NCI-H2196 (cell line): ENCODE measurements at regions not wholly inside any gene's neighbourhood (a gene's known extent, or its start where the extent isn't known, plus 50 kb on each side); places are given as distances from the start of the nearest gene placed in this dataset.

Experiments
- DNase-seq: peaks from one replicate; lab custom pipeline; 2025; ENCODE audit not compliant: unreplicated experiment; lab: John Stamatoyannopoulos, UW

DNA sequence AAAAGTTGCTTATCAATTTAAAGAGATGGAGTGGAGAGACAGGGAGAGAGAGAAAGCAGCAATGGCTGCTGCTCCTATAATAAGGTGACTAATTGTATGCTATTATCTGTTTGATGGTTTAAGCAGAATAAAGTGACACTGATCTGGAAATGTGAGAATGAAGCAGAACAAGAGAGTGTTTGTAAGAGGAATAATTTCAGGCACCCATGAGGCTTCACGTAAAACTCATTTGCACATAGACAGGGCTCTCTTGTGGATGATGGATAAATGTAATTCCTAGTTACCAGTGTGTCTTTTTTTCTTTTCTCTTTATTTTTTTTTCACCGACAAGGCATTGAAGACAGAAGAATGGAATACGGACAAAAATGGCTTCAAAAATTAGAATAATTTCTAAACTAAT, 228.8 kb upstream of the TYRP1 start:
- no peak for DNase-seq

DNA sequence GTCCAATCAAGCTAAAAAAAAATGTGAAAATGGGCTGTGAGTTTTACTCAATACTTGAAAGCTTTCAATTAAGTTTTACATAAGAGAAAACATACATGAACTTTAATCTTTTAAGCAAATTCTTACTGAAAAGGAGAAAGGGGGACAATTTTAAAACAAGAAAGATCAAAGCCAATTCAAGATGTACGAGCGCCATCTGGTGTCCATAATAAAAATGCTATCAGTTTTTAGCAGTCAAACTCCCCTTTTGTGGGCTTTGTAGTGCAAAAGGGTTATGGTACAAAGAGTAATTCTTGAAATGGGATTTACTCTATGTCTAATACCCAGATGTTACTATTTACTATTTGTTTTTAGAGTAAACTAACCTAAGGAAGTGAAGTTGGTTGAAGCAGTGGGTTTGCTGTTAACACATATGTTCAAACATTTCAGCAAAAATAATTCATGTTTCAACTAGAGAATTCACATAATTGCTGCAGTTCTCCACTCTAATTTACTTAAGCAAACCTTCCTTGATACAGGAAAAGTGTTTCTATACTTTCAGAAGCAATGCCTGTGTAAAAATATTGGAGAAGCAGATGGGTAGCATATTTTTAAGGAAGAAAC, 228.2 kb upstream of the TYRP1 start:
- peak; percentile 69 for DNase-seq

DNA sequence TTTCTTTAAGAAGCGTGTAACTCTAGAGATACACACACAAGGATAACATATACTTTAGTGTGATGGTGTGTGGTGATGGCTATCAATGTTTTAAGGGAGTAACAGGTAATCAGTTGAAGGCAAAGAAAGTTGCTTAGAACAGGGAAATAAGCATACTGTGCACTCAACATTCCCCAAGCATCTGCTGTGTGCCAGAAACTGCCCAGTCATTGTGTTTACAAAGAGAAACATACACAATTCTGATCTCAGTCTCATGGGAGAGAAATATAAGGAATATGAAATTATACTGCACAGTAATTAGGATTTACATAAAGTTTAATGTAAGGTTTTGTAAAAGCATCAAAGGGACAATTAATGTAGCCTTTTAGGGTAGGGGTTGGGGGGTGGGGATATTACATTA, 224.1 kb upstream of the TYRP1 start:
- DNase-seq: no peak

DNA sequence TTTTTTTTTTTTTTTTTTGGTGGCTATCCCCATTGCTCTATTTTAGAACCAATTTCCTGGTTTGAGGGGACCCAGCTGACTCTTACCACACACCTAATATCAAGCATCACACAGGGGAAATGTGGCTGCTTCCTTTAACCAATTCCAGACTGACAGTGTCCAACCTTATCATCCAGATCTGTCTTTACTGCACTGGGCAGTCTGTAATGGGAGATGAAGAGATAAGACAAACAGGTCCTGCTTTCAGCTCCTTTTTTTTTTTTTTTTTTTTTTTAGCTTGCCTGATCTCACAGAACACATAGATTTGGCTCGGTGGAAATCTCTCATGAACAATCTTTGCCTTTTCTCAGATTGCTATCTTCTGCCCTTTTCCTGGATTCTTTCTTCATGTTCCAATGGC, 198.8 kb upstream of the TYRP1 start:
- no peak for DNase-seq

DNA sequence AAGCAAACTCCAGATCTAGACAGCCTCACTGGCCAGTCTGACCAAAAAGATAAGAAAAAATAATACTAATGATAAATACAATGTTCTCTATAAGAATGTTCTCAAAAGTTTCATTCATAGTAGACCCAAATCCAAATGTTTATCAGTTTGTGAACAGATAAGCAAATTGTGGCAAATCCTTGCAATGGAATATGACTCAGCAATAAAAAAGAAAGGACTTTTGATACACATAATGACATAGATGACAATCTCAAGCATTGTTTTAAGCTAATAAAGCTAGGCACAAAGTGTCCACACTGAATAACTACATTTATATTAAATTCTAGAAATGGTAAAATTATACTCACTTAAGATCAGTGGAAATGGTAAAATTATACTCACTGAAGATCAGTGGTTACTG, 195.4 kb upstream of the TYRP1 start:
- DNase-seq: no peak

DNA sequence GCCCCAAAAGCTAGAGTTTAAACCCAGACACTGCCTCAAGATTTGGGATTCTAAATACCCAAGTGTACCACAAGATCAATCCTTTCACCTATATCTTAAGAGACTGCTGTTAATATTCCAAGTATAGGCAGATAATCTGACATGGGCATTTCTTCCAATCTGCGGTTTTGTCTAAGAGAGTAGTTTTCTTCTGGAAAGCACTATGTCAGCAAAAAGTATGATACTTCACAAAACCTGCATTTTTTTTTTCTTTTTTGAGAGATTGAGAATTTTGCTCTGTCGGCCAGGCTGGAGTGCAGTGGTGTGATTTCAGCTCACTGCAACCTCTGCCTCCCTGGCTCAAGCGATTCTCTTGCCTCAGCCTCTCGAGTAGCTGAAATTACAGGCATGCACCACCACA, 190.7 kb upstream of the TYRP1 start:
- no peak for DNase-seq

DNA sequence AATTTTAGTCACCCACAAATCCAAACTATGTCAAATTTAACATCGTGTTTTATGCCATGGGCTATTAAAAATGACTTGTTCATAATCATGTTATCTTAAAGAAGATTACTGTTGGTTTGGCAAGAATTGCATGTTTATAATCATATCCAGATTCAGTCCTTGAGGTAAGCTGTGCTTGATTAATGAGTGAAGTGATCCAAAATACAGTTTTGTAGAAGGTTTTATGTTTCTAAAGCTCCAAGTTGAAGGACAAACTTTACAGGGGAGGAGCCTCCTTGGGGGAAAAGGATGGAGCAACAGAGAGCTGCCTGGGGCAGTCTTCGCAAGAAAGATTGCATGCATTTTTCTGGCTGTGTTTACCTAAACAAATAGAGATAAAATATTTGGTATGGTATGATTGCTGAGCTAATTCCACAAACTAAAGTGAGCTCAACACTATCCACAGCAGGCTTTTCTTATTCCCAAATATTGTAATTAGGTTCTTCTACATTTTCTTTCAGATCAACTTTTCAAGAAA, 189.5 kb upstream of the TYRP1 start:
- no peak for DNase-seq

DNA sequence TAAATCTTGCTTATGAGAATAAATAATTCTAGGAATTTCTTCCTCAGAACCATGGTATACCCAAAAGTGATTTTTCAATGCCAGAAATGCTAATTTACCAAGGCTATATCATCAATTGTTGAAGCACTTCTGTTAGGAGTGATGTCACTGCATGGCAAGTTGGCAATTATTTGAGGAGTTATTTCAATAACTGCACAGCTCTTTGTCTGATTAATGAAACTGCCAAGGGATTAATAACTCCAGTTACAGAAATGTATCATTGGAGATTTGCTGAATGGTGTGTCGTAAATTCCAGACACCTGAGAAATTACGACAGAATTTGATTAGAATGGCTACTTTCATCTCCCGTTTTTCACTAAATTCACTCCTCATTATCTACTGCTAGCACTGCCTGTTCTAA, 182.6 kb upstream of the TYRP1 start:
- no peak for DNase-seq

DNA sequence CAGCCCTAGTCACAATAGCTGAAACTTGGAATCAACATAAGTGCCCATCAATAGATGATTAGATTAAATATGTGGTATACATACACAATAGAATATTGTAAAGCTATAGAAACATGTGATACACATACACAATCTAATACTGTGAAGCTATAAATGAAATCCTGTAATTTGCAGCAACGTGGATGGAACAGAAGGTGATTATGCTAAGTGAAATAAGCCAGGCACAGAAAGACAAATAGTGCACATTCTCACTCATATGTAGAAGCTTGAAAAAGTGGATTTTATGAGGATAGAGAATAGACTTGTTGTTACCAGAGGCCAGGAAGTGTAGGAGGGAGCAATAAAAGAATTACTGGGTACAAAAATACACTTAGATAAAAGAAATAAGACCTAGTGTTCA, 181.5 kb upstream of the TYRP1 start:
- no peak for DNase-seq

DNA sequence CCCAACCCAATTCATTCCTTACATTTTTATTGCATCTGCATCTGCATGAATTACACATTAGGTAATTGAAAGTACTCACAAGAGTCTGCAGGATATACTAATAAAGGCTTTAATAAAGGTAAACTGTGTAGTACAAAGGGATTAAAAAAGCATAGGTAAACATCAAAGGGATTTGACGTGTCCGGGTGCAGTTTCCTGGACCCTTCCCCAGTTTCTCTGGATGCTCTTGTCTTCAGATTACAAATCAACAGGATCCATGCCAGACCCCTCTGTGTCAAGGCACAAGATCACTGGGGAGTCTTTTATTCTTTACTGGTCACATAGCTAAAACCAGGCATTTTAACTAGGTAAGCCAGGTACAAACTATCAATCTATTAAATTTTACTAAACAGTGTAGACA, 177.2 kb upstream of the TYRP1 start:
- no peak for DNase-seq

DNA sequence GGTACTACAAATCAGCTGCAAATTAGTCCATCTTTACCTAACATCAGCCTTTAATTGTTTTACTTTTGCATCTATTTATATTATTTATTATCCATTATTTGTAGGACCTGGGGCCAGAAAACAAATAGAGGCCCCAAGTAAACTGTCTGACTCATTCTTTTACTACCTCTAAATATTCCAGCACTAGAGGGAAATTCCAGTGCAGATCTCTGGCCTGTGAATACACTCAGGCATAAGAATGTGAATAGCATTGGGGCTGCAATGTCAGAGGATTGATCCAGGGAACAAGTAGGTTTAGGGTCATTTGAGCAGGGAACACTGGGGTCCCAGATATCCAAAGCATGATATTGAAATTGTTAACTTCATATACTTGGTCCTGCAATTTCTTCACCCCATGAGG, 176.6 kb upstream of the TYRP1 start:
- DNase-seq: no peak

DNA sequence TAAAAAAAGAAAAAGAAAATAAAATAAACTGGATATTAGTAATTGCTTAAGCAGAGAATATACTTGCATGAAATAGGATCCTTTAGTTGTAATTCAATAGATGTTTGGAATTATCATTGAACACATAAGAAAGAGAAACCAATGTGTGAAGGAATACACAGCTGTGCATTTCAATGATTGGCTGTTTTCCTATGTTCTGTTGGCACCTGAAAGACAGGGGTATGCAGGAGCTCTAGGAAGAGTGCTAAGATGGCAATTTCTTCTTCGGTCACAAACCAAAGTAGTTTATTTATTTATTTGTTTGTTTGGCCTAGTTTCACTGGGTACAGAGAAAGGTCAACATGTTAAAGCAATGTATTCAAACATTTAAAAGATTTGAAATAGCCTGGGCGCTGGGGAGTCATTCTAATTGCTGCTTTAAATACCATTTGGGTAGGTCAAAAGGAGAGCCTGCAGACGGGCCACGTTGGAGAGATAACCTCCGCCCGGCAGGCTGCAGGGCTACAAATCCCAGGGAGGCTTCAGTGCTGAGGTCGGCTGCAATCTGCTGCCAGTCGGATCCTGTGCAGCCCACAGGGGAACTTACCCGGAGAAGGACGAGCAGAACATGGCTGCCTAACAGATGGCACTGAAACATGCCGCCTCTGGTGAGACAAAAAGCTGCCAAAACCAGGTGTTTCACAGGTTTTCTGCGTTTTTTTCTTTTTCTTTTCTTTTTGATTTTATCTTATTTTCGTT, 154.2 kb upstream of the TYRP1 start:
- DNase-seq: no peak

DNA sequence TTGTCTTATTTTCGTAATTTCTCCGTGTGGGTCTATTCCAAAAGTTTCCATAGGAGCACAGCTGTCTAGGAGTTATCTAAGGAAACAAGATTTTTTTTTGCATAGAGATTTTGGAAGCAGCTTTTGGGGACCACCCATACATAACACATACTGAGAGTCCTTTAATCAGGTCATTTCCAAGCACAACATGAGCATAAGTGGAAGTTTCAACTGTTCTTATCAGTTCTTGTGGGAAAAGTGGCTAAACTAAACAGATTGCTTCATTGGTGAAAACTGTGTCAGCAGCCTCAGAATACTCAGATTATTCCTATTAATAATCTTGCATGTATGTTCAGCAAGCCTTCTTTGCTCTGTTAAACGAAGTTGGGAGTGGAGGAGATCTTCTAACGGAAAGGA, 153.6 kb upstream of the TYRP1 start:
- DNase-seq: no peak

DNA sequence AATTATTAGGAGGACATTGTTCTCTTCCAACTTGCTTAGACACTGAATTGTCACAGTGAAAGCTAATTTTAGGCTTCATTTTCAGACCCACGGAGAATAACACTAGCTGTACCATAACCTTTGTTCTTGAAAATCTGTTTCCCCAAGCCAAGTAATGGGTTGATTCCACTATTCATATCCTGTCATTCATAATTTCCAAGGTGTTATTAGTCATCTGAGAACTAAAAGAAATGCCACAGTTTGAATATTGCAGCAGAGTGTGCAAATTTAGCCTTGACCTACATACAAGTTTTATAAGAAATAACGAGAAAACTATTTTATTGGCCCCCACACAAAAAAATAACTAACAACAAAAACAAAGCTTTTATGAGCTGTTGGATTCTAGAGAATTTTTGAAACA, 148.5 kb upstream of the TYRP1 start:
- no peak for DNase-seq

DNA sequence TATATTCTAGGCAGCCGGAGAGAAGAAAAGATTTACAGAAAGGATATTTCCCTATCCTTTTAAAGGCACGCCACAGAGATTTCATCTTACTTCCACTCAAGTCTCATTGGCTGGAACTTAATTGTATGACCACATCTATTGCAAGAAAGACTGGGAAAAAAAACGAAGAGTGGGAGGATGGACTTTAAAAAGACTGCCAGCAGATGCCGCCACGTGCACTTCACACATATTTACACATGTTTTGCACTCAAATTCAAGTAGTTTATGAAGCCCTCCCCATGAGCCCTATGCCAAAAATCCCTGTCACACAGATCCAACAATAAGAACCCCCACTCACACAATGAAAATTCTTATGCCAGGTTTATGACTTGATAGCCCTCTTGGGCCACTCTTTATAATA, 138.5 kb upstream of the TYRP1 start:
- DNase-seq: no peak

DNA sequence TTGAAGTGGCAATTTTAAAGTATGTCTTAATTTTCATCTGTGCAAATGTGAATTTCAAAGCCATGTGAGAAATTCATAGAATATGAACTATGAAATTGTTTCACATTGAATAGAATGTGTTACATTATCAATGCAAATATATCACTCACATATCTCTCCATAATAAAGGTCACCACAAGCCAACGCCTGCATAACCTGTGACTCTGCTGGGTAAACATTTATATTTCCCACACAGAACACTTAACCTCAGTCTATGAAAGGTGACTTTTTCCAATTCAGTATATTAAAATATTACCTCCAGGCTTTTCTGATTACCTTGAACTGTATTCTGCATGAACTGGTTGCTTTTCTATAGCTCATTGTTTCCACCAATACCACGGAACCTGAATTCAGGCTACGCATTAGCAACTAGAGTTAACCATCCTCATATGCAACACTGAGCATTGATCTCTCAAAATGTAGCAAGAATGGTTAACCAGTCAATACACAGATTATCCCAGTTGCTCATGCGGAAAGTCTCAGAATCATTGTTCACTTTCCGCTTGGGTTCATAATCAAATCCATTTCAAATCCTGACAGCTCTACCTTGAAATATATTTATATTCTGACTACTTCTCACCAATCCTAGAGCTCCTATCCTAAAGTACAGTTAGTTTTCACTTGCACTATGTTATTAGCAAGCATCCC, 126.6 kb upstream of the TYRP1 start:
- no peak for DNase-seq

DNA sequence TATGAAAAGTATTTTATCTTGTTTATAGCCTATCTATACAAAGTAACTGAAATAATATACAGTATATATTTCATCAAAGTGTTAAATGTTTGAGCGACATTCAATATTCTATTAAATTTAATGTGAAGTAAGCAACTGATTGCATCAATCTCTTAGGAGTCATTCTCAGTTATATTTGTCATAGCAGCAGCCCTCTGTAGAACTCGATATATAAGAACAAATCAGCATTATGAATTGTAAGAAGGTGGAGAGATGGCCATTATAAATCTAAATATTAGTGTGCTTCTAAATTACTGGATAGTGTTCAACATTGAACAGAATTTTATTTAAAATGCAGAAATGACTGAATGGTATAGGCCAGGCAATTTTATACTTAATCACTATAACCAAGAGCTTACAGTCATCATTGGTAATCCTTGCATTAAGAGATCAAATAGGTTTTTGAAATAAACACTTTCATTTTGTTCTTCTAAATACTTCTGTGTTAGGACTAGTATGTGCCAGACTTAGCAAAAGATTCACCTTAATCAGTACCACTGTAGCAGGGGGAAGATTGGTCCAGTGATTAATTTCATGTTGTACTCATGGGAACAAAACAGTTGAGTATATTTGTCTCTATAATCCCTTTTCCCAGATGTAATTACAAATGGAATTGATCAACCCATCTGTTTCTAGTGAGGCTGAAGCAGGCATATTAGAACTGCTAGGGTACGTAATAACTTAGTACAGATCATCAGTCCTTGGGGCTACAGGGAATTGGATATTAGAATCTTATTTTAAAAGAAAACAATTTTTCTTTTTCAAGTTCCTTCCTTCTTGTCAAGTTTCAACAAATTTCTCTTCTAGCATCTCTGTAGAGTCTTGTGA, 108.3 kb upstream of the TYRP1 start:
- no peak for DNase-seq

DNA sequence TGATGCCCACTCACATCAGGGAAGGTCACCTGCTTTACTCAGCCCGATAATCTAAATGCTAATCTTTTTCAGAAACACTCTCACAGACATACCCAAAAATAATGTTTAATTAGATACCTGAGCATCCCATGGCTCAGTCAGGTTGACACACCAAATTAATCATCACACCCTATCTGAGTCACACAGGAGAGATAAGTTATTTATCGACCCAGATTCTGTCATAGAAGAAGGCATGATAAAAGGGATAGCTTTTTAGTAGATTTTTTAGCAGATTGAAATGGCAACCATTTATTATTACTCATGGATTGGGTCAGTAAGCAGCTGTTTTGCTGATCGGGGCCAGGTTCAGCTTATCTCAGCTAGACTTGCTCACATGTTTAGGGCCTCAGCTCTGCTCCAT, 97.8 kb upstream of the TYRP1 start:
- DNase-seq: no peak

DNA sequence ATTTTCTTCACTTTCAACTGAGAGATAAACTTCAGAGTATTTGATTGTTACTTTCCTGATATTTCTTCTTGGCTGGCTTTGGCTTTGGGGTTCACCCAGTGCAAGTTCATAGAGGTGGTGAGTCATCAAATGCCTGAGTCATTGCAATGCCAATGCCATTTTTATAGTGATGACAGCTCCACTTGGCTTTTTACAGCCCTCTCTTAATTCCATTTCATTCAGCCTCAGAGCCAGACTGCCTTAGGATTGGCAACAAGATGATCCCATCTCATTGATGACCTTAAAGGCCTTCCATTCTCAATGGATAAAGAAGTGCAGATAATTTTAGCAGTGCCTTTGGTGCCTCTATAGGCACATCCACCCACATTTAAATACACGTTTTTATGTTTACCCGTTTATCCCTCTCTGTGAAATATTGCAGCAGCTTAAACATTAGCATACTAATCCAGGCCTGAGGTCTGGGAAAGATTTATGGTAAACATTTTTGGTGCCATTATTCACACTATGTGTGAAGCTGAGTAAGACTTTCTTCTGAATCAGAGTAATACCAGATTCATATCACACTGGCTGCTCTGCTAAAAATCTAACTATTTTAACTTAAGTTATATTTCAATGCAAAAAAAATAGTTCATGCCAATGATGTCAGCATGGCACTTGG, 88.9 kb upstream of the TYRP1 start:
- DNase-seq: no peak

DNA sequence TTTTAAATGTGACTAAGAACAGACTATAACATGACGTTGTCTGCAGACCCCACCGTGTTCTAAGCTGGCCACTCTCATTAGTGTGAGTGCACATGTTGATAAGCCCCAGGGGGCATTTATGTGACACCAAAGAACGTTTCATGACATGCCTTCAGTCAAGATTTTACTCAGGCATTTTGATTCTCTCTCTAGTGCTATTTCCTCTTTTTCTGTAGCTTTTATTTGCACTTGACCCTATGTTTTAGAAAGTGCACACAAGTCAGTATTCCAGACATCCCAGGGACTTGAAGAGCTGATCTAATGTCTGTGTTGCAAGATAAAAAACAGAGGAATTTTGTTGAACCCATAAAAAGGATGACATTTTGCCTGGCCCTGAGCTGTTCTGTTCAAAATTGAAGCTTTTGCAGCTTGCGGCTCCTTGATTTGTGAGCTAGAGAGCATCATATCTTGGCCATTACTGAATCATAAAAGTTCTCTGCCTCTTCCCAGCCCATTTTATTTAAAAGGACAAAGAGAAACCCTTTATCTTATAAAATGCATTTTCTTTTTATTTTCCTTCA, 80.9 kb upstream of the TYRP1 start:
- DNase-seq: no peak

DNA sequence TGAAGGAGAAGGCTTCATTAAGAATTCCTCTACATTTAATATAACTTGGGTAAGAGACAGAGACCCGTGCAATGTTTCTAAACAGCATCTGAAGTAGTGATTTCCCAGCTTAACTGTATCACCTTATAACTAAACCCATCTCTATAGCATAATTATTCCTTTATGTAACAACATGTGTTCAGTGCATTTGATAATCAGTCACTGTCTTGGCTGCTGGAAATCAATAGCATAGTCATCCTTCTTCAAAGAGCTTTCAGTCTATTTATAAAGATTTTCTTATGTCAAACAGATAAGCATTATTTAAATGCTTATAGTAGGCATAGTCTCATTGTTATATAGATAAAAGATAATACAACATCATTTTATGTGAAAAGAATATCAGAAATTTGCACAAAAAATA, 80.1 kb upstream of the TYRP1 start:
- DNase-seq: no peak
